ENCODE measurements at regions not wholly inside any gene's neighbourhood (a gene's known extent, or its start where the extent isn't known, plus 50 kb on each side); places are given as distances from the start of the nearest gene placed in this dataset.

GRCh38 chr16:9412915-9413264, 321.4 kb downstream of the HAPSTR1 start:
- H2AFZ ChIP-seq (ENCODE audit: low read length) = no peak overlapping the region
- no peak overlapping the region for H3K4me2 ChIP-seq (ENCODE audit: low read depth, low read length)
- H3K79me2 ChIP-seq (ENCODE audit: low read length) = no peaks in the 10 kb centered on the region
- H3K27me3 ChIP-seq (replicated peaks; ENCODE audit: insufficient read depth, low read length) = no peaks in the 10 kb centered on the region
- H3K9me2 ChIP-seq (replicated peaks; ENCODE audit: insufficient read depth, low read length) = no peaks in the 10 kb centered on the region
- H3K36me3 ChIP-seq (replicated peaks; ENCODE audit: insufficient read depth, low read length) = no peaks in the 10 kb centered on the region
- no peaks in the 10 kb centered on the region for H3K9me3 ChIP-seq (replicated peaks; ENCODE audit: insufficient read depth, low read length)
- H3K27ac ChIP-seq (ENCODE audit: low read length) = no peak overlapping the region
- DNase-seq = no peak
- no peak overlapping the region for H3K4me3 ChIP-seq (ENCODE audit: low read length)
- TF ChIP-seq CTCF (IDR thresholded peaks at IDR 0.05; ENCODE audit: low read length) = no peak
- no peak for TF ChIP-seq EZH2phosphoT487 (IDR thresholded peaks at IDR 0.05; ENCODE audit: low read length)
- TF ChIP-seq EZH2 (optimal IDR thresholded peaks at IDR 0.05; ENCODE audit: low read depth, low read length) = no peak
- no peak overlapping the region for H3K9ac ChIP-seq (ENCODE audit: low read length)
- H3K4me1 ChIP-seq (ENCODE audit: low read length) = no peaks in the 10 kb centered on the region
- H4K20me1 ChIP-seq (ENCODE audit: insufficient read depth, low read length) = no peaks in the 10 kb centered on the region
- no peaks in the 10 kb centered on the region for H3F3A ChIP-seq (ENCODE audit: insufficient read depth, low read length)

GRCh38 chr16:9415545-9415944, 324.1 kb downstream of the HAPSTR1 start:
- Histone ChIP-seq H3K9ac (ENCODE audit: low read length) (no peak overlapping the region), H3K4me3 (ENCODE audit: low read length) (no peak overlapping the region), H4K20me1 (ENCODE audit: insufficient read depth, low read length) (no peaks in the 10 kb centered on the region), H3K4me2 (ENCODE audit: low read depth, low read length) (no peak overlapping the region), H3K79me2 (ENCODE audit: low read length) (no peaks in the 10 kb centered on the region), H3K9me2 (replicated peaks; ENCODE audit: insufficient read depth, low read length) (no peaks in the 10 kb centered on the region), H3K4me1 (ENCODE audit: low read length) (no peaks in the 10 kb centered on the region), H3F3A (ENCODE audit: insufficient read depth, low read length) (no peaks in the 10 kb centered on the region), H2AFZ (ENCODE audit: low read length) (no peak overlapping the region), H3K27me3 (replicated peaks; ENCODE audit: insufficient read depth, low read length) (no peaks in the 10 kb centered on the region), H3K27ac (ENCODE audit: low read length) (no peak overlapping the region), H3K36me3 (replicated peaks; ENCODE audit: insufficient read depth, low read length) (no peaks in the 10 kb centered on the region), H3K9me3 (replicated peaks; ENCODE audit: insufficient read depth, low read length) (no peaks in the 10 kb centered on the region)
- DNase-seq = no peak
- TF ChIP-seq EZH2 (optimal IDR thresholded peaks at IDR 0.05; ENCODE audit: low read depth, low read length) = no peak
- TF ChIP-seq EZH2phosphoT487 (IDR thresholded peaks at IDR 0.05; ENCODE audit: low read length) = no peak
- no peak for TF ChIP-seq CTCF (IDR thresholded peaks at IDR 0.05; ENCODE audit: low read length)

GRCh38 chr16:9417898-9418297, 326.5 kb downstream of the HAPSTR1 start:
- no peak for DNase-seq
- Histone ChIP-seq H3F3A (ENCODE audit: insufficient read depth, low read length) (no peaks in the 10 kb centered on the region), H3K9me3 (replicated peaks; ENCODE audit: insufficient read depth, low read length) (no peaks in the 10 kb centered on the region), H4K20me1 (ENCODE audit: insufficient read depth, low read length) (no peaks in the 10 kb centered on the region), H3K4me2 (ENCODE audit: low read depth, low read length) (no peak overlapping the region), H2AFZ (ENCODE audit: low read length) (no peak overlapping the region), H3K9ac (ENCODE audit: low read length) (no peak overlapping the region), H3K79me2 (ENCODE audit: low read length) (no peaks in the 10 kb centered on the region), H3K4me1 (ENCODE audit: low read length) (no peaks in the 10 kb centered on the region), H3K27me3 (replicated peaks; ENCODE audit: insufficient read depth, low read length) (no peaks in the 10 kb centered on the region), H3K4me3 (ENCODE audit: low read length) (no peak overlapping the region), H3K9me2 (replicated peaks; ENCODE audit: insufficient read depth, low read length) (no peaks in the 10 kb centered on the region), H3K36me3 (replicated peaks; ENCODE audit: insufficient read depth, low read length) (no peaks in the 10 kb centered on the region), H3K27ac (ENCODE audit: low read length) (no peak overlapping the region)
- TF ChIP-seq CTCF (IDR thresholded peaks at IDR 0.05; ENCODE audit: low read length) = no peak
- TF ChIP-seq EZH2phosphoT487 (IDR thresholded peaks at IDR 0.05; ENCODE audit: low read length) = no peak
- TF ChIP-seq EZH2 (optimal IDR thresholded peaks at IDR 0.05; ENCODE audit: low read depth, low read length) = no peak
